Nephron (organoid): ENCODE measurements at regions not wholly inside any gene's neighbourhood (a gene's known extent, or its start where the extent isn't known, plus 50 kb on each side); places are given as distances from the start of the nearest gene placed in this dataset.

Source experiments
- H3K27ac Mint-ChIP-seq, 3 experiments: 2 replicates each; pipeline ENCODE4 v1.8.0; 2020; ENCODE audit warnings: mixed read lengths in 3 of 3, mild to moderate bottlenecking in 2 of 3, moderate library complexity in 1 of 3
- H3K27me3 Mint-ChIP-seq: 2 replicates; pipeline ENCODE4 v1.8.0; 2021; ENCODE audit warnings: low read depth, mild to moderate bottlenecking, moderate library complexity, mixed read lengths
- H3K36me3 Mint-ChIP-seq: 2 replicates; pipeline ENCODE4 v1.8.0; 2020; ENCODE audit warnings: low read depth, mixed read lengths
- H3K4me1 Mint-ChIP-seq: 2 replicates; pipeline ENCODE4 v1.8.0; 2020; ENCODE audit warnings: mixed read lengths
- H3K4me3 Mint-ChIP-seq, 3 experiments: 2 replicates each; pipeline ENCODE4 v1.8.0; 2020; ENCODE audit warnings: mild to moderate bottlenecking in 3 of 3, mixed read lengths in 3 of 3, moderate library complexity in 2 of 3
- H3K9me3 Mint-ChIP-seq: 2 replicates; pipeline ENCODE4 v1.8.0; 2020; ENCODE audit warnings: mixed read lengths
- CTCF ChIP-seq, 3 experiments: fragments of 200-600 bp; sonication (generic); IDR thresholded peaks; one replicate each; pipeline ENCODE4 v1.5.0; 2021; ENCODE audit warnings: antibody characterized with exemption in 3 of 3; ENCODE audit not compliant: unreplicated experiment in 3 of 3

- H3K27ac Mint-ChIP-seq: peak overlapping the region; percentile 58 to 83 (median 62)
- H3K27me3 Mint-ChIP-seq: no peaks in the 10 kb centered on the region
- H3K9me3 Mint-ChIP-seq: peaks cover 6% of the 10 kb centered on the region
- H3K4me1 Mint-ChIP-seq: peaks cover 27% of the 10 kb centered on the region
- no peak for TF ChIP-seq CTCF (IDR thresholded peaks at IDR 0.05; ENCODE audit: unreplicated experiment in 3 of 3)
- no peak overlapping the region for H3K4me3 Mint-ChIP-seq
- H3K36me3 Mint-ChIP-seq: no peaks in the 10 kb centered on the region
Measured at GRCh38 chrX:143455046-143455445, 62.2 kb downstream of the SPANXN3 start.

- Mint-ChIP-seq H3K9me3 (peaks cover 13% of the 10 kb centered on the region), H3K36me3 (no peaks in the 10 kb centered on the region), H3K4me3 (no peak overlapping the region), H3K4me1 (no peaks in the 10 kb centered on the region), H3K27me3 (no peaks in the 10 kb centered on the region), H3K27ac (no peak overlapping the region)
- TF ChIP-seq CTCF (IDR thresholded peaks at IDR 0.05; ENCODE audit: unreplicated experiment in 3 of 3): peak; percentile 42 to 49 (median 48)
Measured at GRCh38 chrX:143437439-143437838, 79.8 kb downstream of the SPANXN3 start.

GRCh38 chrX:143435916-143436315 is 81.4 kb downstream of the SPANXN3 start:
- H3K27me3 Mint-ChIP-seq: no peaks in the 10 kb centered on the region
- H3K36me3 Mint-ChIP-seq: no peaks in the 10 kb centered on the region
- no peak overlapping the region for H3K27ac Mint-ChIP-seq
- TF ChIP-seq CTCF (IDR thresholded peaks at IDR 0.05; ENCODE audit: unreplicated experiment in 3 of 3): no peak
- H3K4me3 Mint-ChIP-seq: no peak overlapping the region
- no peaks in the 10 kb centered on the region for H3K4me1 Mint-ChIP-seq
- peaks cover 3% of the 10 kb centered on the region for H3K9me3 Mint-ChIP-seq

- no peaks in the 10 kb centered on the region for H3K27me3 Mint-ChIP-seq
- no peak for TF ChIP-seq CTCF (IDR thresholded peaks at IDR 0.05; ENCODE audit: unreplicated experiment in 3 of 3)
- H3K36me3 Mint-ChIP-seq: no peaks in the 10 kb centered on the region
- no peak overlapping the region for H3K4me3 Mint-ChIP-seq
- no peaks in the 10 kb centered on the region for H3K4me1 Mint-ChIP-seq
- H3K9me3 Mint-ChIP-seq: peaks cover 7% of the 10 kb centered on the region
- H3K27ac Mint-ChIP-seq: no peak overlapping the region
Measured at GRCh38 chrX:143429811-143430210, 87.5 kb downstream of the SPANXN3 start.

GRCh38 chrX:143429131-143429530 is 88.1 kb downstream of the SPANXN3 start:
- Mint-ChIP-seq H3K4me1 (no peaks in the 10 kb centered on the region), H3K27ac (no peak overlapping the region), H3K27me3 (no peaks in the 10 kb centered on the region), H3K4me3 (no peak overlapping the region), H3K9me3 (peaks cover 8% of the 10 kb centered on the region), H3K36me3 (no peaks in the 10 kb centered on the region)
- no peak for TF ChIP-seq CTCF (IDR thresholded peaks at IDR 0.05; ENCODE audit: unreplicated experiment in 3 of 3)

- no peaks in the 10 kb centered on the region for H3K36me3 Mint-ChIP-seq
- H3K27ac Mint-ChIP-seq: no peak overlapping the region
- no peak overlapping the region for H3K4me3 Mint-ChIP-seq
- no peaks in the 10 kb centered on the region for H3K27me3 Mint-ChIP-seq
- no peaks in the 10 kb centered on the region for H3K9me3 Mint-ChIP-seq
- TF ChIP-seq CTCF (IDR thresholded peaks at IDR 0.05; ENCODE audit: unreplicated experiment in 3 of 3): no peak
- no peaks in the 10 kb centered on the region for H3K4me1 Mint-ChIP-seq
Measured at GRCh38 chrX:143401160-143401559, 116.1 kb downstream of the SPANXN3 start.
